GM13977 (cell line): ENCODE measurements at regions not wholly inside any gene's neighbourhood (a gene's known extent, or its start where the extent isn't known, plus 50 kb on each side); places are given as distances from the start of the nearest gene placed in this dataset.

Experiments
- DNase-seq: peaks from one replicate; pipeline ENCODE4 v3.0.0; 2012; ENCODE audit warnings: low spot score
- in situ Hi-C: fragments of 300-500 bp; cut with MboI; formaldehyde crosslinking; loops from one replicate; pipeline ENCODE4 v1.12.0; 2022; ENCODE audit warnings: low sequenced_read_pairs, low pct_unique_long_range_greater_than_20kb, mixed read lengths, inconsistent platforms; ENCODE audit not compliant: unreplicated experiment
- TF ChIP-seq, protein P1 (sequence below): IDR thresholded peaks from 2 replicates; pipeline ENCODE4 v1.5.1; 2012; ENCODE audit warnings: mild to moderate bottlenecking, control low read depth; ENCODE audit not compliant: insufficient read depth; ENCODE audit errors: extremely low read depth, missing control alignments

- no peak for DNase-seq
- in situ Hi-C loops, result no loop called here
- TF ChIP-seq, protein P1, sequence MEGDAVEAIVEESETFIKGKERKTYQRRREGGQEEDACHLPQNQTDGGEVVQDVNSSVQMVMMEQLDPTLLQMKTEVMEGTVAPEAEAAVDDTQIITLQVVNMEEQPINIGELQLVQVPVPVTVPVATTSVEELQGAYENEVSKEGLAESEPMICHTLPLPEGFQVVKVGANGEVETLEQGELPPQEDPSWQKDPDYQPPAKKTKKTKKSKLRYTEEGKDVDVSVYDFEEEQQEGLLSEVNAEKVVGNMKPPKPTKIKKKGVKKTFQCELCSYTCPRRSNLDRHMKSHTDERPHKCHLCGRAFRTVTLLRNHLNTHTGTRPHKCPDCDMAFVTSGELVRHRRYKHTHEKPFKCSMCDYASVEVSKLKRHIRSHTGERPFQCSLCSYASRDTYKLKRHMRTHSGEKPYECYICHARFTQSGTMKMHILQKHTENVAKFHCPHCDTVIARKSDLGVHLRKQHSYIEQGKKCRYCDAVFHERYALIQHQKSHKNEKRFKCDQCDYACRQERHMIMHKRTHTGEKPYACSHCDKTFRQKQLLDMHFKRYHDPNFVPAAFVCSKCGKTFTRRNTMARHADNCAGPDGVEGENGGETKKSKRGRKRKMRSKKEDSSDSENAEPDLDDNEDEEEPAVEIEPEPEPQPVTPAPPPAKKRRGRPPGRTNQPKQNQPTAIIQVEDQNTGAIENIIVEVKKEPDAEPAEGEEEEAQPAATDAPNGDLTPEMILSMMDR, result no peak
These were observed 225.5 kb upstream of the GALNT5 start for GRCh38 chr2:157032017-157032416.

GRCh38 chr2:157036726-157037125, 220.8 kb upstream of the GALNT5 start:
- TF ChIP-seq, protein P1, result no peak
- in situ Hi-C loops, result no loop called here
- no peak for DNase-seq

DNA sequence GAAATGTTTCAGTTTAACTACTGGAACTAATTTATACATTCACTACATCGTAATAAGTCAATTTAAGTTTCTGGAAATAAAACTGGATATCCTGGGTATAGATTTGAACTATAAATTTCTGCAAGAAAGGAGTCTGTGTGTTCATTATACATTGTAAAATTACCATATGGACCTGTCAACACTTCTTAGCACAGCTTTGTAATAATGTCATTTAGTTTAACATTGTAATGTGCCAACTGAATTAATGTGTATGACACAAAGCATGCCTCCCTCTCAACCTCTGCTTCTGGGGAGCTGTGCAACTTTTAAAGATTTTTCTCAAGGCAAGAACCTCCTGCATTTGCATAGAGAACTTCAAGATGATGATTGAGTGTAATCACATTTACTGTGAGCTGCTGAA, 213.7 kb upstream of the GALNT5 start:
- TF ChIP-seq, protein P1, result no peak
- DNase-seq, result no peak
- in situ Hi-C loops, result no loop called here

- TF ChIP-seq, protein P1, result no peak
- no peak for DNase-seq
- in situ Hi-C loops, result no loop called here
These were observed 211.1 kb upstream of the GALNT5 start for GRCh38 chr2:157046396-157046795.

GRCh38 chr2:157052685-157053224, 204.8 kb upstream of the GALNT5 start:
- TF ChIP-seq, protein P1, result no peak
- DNase-seq, result no peak
- in situ Hi-C loops, result no loop called here

DNA sequence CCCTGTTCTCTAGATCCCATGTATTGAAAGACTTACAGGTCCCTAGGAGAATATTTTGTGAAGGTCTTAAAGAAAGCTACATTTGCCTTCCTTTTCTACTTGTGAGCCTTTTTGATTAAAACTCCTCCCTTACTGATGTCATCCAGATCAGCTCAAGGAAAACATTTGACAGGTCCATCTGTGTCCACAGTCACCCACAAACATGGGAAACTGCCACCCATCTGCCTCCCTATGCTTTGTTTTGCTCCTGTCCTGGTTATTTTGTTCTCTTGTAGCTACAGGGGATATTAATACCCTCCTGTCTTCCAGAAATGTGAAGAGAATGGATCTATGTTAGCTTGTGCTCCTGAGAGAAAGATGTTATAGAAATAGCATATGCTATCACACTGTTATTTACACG, 203.6 kb upstream of the GALNT5 start:
- no peak for DNase-seq
- TF ChIP-seq, protein P1, result no peak
- in situ Hi-C loops, result no loop called here

- TF ChIP-seq, protein P1, result peak; percentile 31
- in situ Hi-C loops, result no loop called here
- DNase-seq, result no peak
These were observed 201.8 kb upstream of the GALNT5 start for GRCh38 chr2:157055660-157056199.
